GM13977 (cell line): ENCODE measurements at regions not wholly inside any gene's neighbourhood (a gene's known extent, or its start where the extent isn't known, plus 50 kb on each side); places are given as distances from the start of the nearest gene placed in this dataset.

ENCODE experiments used
- DNase-seq: peaks from one replicate; pipeline ENCODE4 v3.0.0; 2012; ENCODE audit warnings: low spot score
- CTCF ChIP-seq: IDR thresholded peaks from 2 replicates; pipeline ENCODE4 v1.5.1; 2012; ENCODE audit warnings: mild to moderate bottlenecking, control low read depth; ENCODE audit not compliant: insufficient read depth; ENCODE audit errors: extremely low read depth, missing control alignments
- in situ Hi-C: fragments of 300-500 bp; cut with MboI; formaldehyde crosslinking; loops from one replicate; pipeline ENCODE4 v1.12.0; 2022; ENCODE audit warnings: low sequenced_read_pairs, low pct_unique_long_range_greater_than_20kb, mixed read lengths, inconsistent platforms; ENCODE audit not compliant: unreplicated experiment

GRCh38 chr17:71187145-71187878 lies 933.5 kb upstream of the SOX9 start:
- no peak for TF ChIP-seq CTCF
- in situ Hi-C loops, result no loop called here
- no peak for DNase-seq

GRCh38 chr17:71188811-71189492 lies 931.9 kb upstream of the SOX9 start:
- in situ Hi-C loops, result no loop called here
- no peak for TF ChIP-seq CTCF
- no peak for DNase-seq

GRCh38 chr17:71189493-71189831 lies 931.4 kb upstream of the SOX9 start:
- no peak for DNase-seq
- TF ChIP-seq CTCF, result no peak
- in situ Hi-C loops, result no loop called here

GRCh38 chr17:71192039-71192555 lies 928.7 kb upstream of the SOX9 start:
- in situ Hi-C loops, result no loop called here
- no peak for DNase-seq

GRCh38 chr17:71192848-71193247 lies 928.0 kb upstream of the SOX9 start:
- TF ChIP-seq CTCF, result no peak
- DNase-seq, result no peak
- in situ Hi-C loops, result no loop called here

More at GRCh38 chr17:71192039-71192555, 928.7 kb upstream of the SOX9 start:
- no peak for TF ChIP-seq CTCF

GRCh38 chr17:71200597-71200996 lies 920.2 kb upstream of the SOX9 start:
- in situ Hi-C loops, result no loop called here
- DNase-seq, result no peak
- TF ChIP-seq CTCF, result no peak
